GM21723 (cell line): ENCODE measurements at regions not wholly inside any gene's neighbourhood (a gene's known extent, or its start where the extent isn't known, plus 50 kb on each side); places are given as distances from the start of the nearest gene placed in this dataset.
"Not testable (repeated sequence)": the region's sequence is repeated elsewhere in the genome, so short reads cannot be mapped to it uniquely, and the experiment has no call there.

Source experiments
- ATAC-seq: cut with Tn5 transposase; IDR thresholded peaks from one replicate; pipeline ENCODE4 v1.9.1; 2021; ENCODE audit warnings: mild to moderate bottlenecking, moderate library complexity; ENCODE audit not compliant: unreplicated experiment

- no peak for ATAC-seq
These were observed 58.0 kb downstream of the CGGBP1 start for GRCh38 chr3:88000853-88001252.

DNA sequence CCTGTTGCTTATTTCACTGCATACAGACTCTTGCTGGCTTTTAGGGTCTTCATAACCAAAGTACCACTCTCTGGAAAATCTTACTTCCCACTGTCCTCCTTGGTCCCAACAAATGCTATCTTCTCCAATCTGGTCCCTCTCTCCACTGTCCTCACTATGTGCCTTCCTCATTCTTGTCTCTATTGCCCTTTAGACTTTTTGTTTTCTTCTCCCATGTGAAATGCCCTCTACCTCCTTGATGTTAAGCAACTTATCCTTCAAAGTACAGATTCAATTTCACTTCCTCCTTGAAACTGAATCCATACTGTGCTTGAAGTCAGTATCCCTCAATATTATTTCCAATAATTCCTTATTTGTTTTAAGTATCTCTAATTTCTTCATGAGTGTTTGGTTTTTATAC, 60.8 kb downstream of the CGGBP1 start:
- ATAC-seq, result no peak

DNA sequence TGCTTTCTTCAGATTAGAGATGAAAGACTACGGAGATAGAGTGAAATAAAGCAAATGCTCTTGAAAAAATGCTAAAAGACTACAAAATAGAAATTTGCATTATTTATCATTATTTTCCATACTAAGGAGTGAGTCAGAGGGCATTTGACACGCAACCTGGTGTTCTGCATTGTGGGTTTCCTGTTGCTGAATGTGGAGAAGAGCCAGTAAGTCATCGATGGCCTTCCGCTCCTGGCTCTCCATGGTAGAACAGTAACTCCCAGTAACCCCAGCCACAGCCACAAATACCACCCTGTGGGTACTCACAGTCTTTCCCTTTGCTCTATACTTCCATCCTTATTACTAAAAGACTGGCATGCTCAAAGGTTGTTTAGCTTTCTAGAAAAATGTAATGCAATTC, 61.5 kb downstream of the CGGBP1 start:
- peak; percentile 84 for ATAC-seq

GRCh38 chr3:87996882-87997281, 61.9 kb downstream of the CGGBP1 start:
- ATAC-seq, result peak; percentile 26

GRCh38 chr3:87993566-87993965, 65.2 kb downstream of the CGGBP1 start:
- ATAC-seq, result no peak

DNA sequence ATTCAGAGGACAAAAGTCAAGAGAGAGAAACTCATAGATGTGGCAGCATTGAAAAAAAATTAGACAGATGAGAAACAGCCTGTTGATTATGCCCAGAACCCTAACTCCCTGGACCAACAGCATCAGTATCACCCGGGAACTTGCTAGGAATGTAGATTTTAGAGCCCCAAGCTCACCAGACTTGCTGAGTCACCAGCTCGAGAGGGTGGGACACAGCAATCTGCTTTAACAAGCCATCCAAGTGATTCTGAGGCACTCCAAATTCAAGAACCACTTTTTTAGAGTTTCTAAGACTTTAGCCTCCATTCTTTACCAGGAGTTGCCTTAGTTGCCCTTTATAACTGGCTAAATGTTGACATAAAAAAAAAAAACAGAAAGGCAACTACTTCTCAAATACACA, 70.9 kb downstream of the CGGBP1 start:
- ATAC-seq, result no peak

DNA sequence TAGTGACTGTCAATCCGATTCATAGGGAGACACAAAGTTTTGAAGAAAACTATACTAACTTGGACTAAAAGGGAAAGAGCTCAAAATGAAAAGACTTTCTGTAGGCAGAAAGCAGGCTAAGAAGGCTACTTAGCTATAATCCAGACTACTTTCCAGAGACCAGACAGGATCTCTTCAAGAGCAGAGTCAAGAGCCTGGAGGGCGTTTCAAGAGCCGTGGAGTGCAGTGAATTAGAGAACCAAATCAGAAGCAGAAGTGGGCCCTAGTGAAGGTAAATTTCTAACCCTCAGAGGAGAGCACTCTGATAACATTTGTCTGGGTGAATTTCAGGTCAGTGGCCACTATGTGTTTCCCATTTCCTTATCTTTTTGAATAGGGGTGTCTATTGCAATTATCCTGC, 76.4 kb downstream of the CGGBP1 start:
- ATAC-seq, result no peak

- no peak for ATAC-seq
These were observed 79.3 kb downstream of the CGGBP1 start for GRCh38 chr3:87979527-87979926.

DNA sequence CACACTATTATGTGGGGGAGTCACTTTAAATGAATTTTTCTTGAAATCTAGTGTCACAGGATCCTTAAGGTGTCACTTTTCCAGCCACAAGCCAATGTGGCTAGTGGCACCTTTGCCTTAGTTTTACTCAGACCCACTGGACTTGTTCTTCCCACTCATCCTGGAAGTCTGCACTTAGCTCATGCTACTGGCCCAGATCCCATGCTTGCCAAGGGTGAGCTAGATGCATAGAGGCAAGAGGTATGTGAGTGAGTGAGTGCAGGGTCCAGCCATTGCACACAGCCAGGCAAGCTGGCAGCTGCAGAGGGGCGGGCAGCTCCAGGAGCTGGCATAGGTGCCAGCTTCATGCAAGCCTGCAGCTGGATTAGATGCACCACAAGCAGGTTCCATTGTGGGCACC, 81.0 kb downstream of the CGGBP1 start:
- ATAC-seq, result no peak

GRCh38 chr3:87975716-87976115, 83.1 kb downstream of the CGGBP1 start:
- no peak for ATAC-seq

GRCh38 chr3:87973906-87974305, 84.9 kb downstream of the CGGBP1 start:
- ATAC-seq, result no peak

- no peak for ATAC-seq
These were observed 89.2 kb downstream of the CGGBP1 start for GRCh38 chr3:87969620-87970019.

- no peak for ATAC-seq
These were observed 90.1 kb downstream of the CGGBP1 start for GRCh38 chr3:87968668-87969067.

- ATAC-seq, result no peak
These were observed 100.5 kb downstream of the CGGBP1 start for GRCh38 chr3:87958289-87958688.

DNA sequence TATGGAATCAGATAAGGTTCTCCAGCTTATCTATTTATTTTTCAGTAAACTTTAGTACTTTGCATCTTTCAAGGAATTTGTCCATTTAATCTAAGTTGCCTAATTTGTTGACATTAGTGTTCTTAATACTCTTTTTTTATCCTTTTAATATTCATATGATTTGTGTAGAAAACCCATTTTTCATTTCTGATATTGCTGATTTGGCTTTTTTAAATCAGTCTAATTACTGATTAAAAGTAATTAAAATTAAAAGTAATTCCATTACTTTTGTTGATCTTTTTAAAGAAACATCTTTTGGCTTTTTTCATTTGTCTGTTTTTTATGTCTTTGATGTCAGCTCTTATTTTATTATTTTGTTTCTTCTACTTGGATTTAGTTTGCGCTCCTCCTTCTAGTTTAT, 101.2 kb downstream of the CGGBP1 start:
- ATAC-seq, result no peak

GRCh38 chr3:87949879-87950208, 109.0 kb downstream of the CGGBP1 start:
- ATAC-seq, result no peak

DNA sequence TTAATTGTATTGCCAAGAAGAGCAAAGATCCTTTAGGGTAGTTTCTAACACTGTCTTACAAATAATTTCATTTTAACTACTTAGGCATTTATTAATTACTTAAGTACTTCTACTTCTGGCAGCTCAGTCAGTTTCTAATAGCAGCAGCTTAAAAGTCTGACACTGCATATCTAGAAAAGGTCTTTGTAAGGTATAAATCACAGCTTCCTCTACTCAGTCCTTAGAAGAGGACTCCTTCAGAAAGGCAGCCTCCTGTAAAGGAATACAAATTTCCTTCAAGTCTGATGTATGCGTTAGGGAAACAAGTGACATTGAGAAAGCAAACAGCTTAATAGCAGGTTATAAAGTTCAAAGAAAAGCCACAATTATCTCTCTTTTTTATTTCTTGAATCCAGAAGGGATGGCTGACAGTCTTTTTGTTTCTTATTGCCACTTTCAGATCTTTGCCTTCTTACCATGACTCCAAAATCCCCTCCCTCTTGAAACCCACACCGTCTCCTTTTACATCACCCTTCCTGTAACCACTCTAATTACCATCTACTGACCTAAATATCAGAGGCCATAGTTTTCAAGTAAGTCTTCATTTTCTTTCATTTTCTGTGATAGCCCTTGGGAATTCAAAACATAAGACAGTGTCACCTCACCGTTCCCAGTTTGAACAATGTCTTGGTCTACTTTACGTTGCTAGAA, 109.5 kb downstream of the CGGBP1 start:
- peak; percentile 83 for ATAC-seq

GRCh38 chr3:87946007-87946406, 112.8 kb downstream of the CGGBP1 start:
- ATAC-seq, result not testable (repeated sequence)

- not testable (repeated sequence) for ATAC-seq
These were observed 116.5 kb downstream of the CGGBP1 start for GRCh38 chr3:87942256-87942655.

- no peak for ATAC-seq
These were observed 134.3 kb downstream of the CGGBP1 start for GRCh38 chr3:87924485-87924884.

- no peak for ATAC-seq
These were observed 138.3 kb downstream of the CGGBP1 start for GRCh38 chr3:87920549-87920948.

DNA sequence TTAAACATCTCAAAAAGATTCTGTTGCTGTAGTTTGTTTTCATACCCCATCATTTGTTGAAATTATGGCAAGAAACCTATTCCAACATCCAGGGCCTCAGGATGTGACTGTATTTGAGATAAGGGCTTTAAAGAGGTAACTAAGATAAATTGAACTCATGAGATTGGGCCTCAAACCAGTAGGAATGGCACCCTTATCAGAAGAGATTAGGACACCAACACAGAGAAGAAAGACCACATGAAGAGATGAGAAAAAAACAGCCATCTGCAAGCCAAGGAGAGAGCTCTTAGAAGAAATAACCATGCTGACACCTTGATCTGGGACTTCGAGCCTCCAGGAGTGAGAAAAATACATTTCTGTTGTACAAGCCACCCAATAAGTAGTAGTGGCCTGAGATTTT, 157.7 kb downstream of the CGGBP1 start:
- ATAC-seq, result no peak

GRCh38 chr3:87900061-87900460, 158.7 kb downstream of the CGGBP1 start:
- no peak for ATAC-seq
